K562 (cell line): ENCODE measurements at regions not wholly inside any gene's neighbourhood (a gene's known extent, or its start where the extent isn't known, plus 50 kb on each side); places are given as distances from the start of the nearest gene placed in this dataset.
"Not testable (repeated sequence)": the region's sequence is repeated elsewhere in the genome, so short reads cannot be mapped to it uniquely, and the experiment has no call there.

Source experiments
- ATAC-seq: fragments of 200-7000 bp; cut with Tn5 transposase; 3 replicates; pipeline ENCODE4 v1.9.1; 2020; ENCODE audit warnings: moderate library complexity
- BruUV-seq: library from RNA; stranded (reverse); fragments of 400-500 nt; replicated peaks from 2 replicates; lab custom pipeline; 2021; lab: Mats Ljungman, UMichigan
- CTCF ChIA-PET: fragments of 300-600 bp; formaldehyde crosslinking; extraction: SDS; loops from one replicate; lab custom pipeline; 2021; ENCODE audit warnings: low intra/inter-chr PET ratio; lab: Yijun Ruan, JAX
- POLR2A ChIA-PET: fragments of 300-600, 350-650 bp; sonication (Branson Sonifier 250); formaldehyde crosslinking; extraction: SDS; loops from one replicate; lab custom pipeline; 2021; ENCODE audit warnings: antibody characterized with exemption, inconsistent platforms; lab: Yijun Ruan, JAX
- DNase-seq, 4 experiments: peaks; one replicate each; pipeline versions ENCODE4 v3.0.0 to v3.0.0-alpha.2; 2011 to 2018; ENCODE audit warnings: low spot score in 3 of 4, mixed read lengths in 3 of 4; ENCODE audit errors: extremely low read depth in 1 of 4
- FAIRE-seq: peaks from 2 replicates; lab custom pipeline; 2011; peaks lifted over from hg19 to GRCh38; lab: Jason Lieb, UNC
- H2AFZ ChIP-seq: 2 replicates; pipeline ENCODE4 v1.6.0; 2011; ENCODE audit warnings: low read depth, low read length, control low read depth, inconsistent platforms
- H3K27ac ChIP-seq: fragments of 200-600 bp; 3 replicates; pipeline ENCODE4 v1.8.0; 2011; ENCODE audit warnings: low read depth, mild to moderate bottlenecking, control low read depth, inconsistent platforms, low read length, moderate library complexity, mixed read lengths; ENCODE audit errors: extremely low read depth
- H3K27me3 ChIP-seq, 2 experiments: fragments of 300-600 bp in 1 of 2; 2 replicates in 1 of 2; 3 replicates in 1 of 2; pipeline versions ENCODE4 v1.6.0 to v1.8.0; 2011; ENCODE audit warnings: inconsistent platforms in 2 of 2, low read length in 2 of 2, mild to moderate bottlenecking in 1 of 2, mixed read lengths in 1 of 2, moderate library complexity in 1 of 2; ENCODE audit not compliant: control insufficient read depth in 2 of 2, insufficient read depth in 2 of 2
- H3K36me3 ChIP-seq: fragments of 300-600 bp; 3 replicates; pipeline ENCODE4 v1.8.0; 2011; ENCODE audit warnings: mild to moderate bottlenecking, low read length, inconsistent platforms; ENCODE audit not compliant: control insufficient read depth, insufficient read depth
- H3K4me1 ChIP-seq, 2 experiments: fragments of 200-600 bp in 1 of 2; replicated peaks in 1 of 2; 2 replicates in 1 of 2; 3 replicates in 1 of 2; pipeline versions ENCODE4 v1.5.1 to v1.8.0; 2011; ENCODE audit warnings: inconsistent platforms in 2 of 2, low read length in 2 of 2, mild to moderate bottlenecking in 1 of 2, mixed read lengths in 1 of 2, moderate library complexity in 1 of 2; ENCODE audit not compliant: control insufficient read depth in 2 of 2, insufficient read depth in 2 of 2
- H3K4me2 ChIP-seq: 2 replicates; pipeline ENCODE4 v1.6.1; 2011; ENCODE audit warnings: low read length, control low read depth, inconsistent platforms, mixed read lengths; ENCODE audit not compliant: insufficient read depth
- H3K4me3 ChIP-seq: fragments of 200-600 bp; sonication (generic), shearing (Covaris generic); 2 replicates; pipeline ENCODE4 v1.5.1; 2016; ENCODE audit warnings: control low read depth, inconsistent platforms
- H3K79me2 ChIP-seq: fragments of 200-600 bp; 3 replicates; pipeline ENCODE4 v1.8.0; 2011; ENCODE audit warnings: low read length, inconsistent platforms; ENCODE audit not compliant: control insufficient read depth, insufficient read depth
- H3K9ac ChIP-seq, 2 experiments: 2 replicates each; pipeline versions ENCODE4 v1.6.0 to v1.6.1; 2011; ENCODE audit warnings: low read depth in 2 of 2, low read length in 2 of 2, control low read depth in 1 of 2, inconsistent platforms in 1 of 2, mild to moderate bottlenecking in 1 of 2, mixed read lengths in 1 of 2; ENCODE audit not compliant: insufficient read depth in 1 of 2
- H3K9me1 ChIP-seq: one replicate; pipeline ENCODE4 v1.6.0; 2011; ENCODE audit warnings: inconsistent platforms, mild to moderate bottlenecking, low read length, moderate library complexity; ENCODE audit not compliant: control insufficient read depth, insufficient read depth
- H3K9me3 ChIP-seq: replicated peaks from 2 replicates; pipeline ENCODE4 v1.5.1; 2011; ENCODE audit warnings: low read depth, low read length, inconsistent platforms; ENCODE audit not compliant: control insufficient read depth, insufficient read depth
- H4K20me1 ChIP-seq: replicated peaks from 2 replicates; pipeline ENCODE4 v1.6.1; 2011; ENCODE audit warnings: low read length, inconsistent platforms, mixed read lengths; ENCODE audit not compliant: control insufficient read depth, insufficient read depth
- DMBX1 ChIP-seq: fragments of 250-450 bp; sonication (Bioruptor Pico); IDR thresholded peaks from 2 replicates; pipeline ENCODE4 v1.8.0; 2022; ENCODE audit warnings: inconsistent platforms, mild to moderate bottlenecking, moderate library complexity, borderline replicate concordance
- GTF2F1 ChIP-seq: IDR thresholded peaks from 2 replicates; pipeline ENCODE4 v1.6.1; 2011; ENCODE audit warnings: low read depth, low read length, improper control_type of control experiment
- MCM3 ChIP-seq: fragments of 450-650 bp; IDR thresholded peaks from 2 replicates; pipeline ENCODE4 v1.6.1; 2016
- NFIC ChIP-seq: fragments of 450-650 bp; IDR thresholded peaks from 2 replicates; pipeline ENCODE4 v1.6.1; 2017; ENCODE audit warnings: mild to moderate bottlenecking, inconsistent platforms
- WGBS: fragments of 100-300 bp; shearing (Covaris generic); methylation state at CpG from one replicate; pipeline ENCODE4 v1.1.6; 2016; ENCODE audit warnings: low coverage, mixed read lengths; ENCODE audit not compliant: insufficient coverage; ENCODE audit errors: missing lambda C conversion rate; 5-methylcytosine and 5-hydroxymethylcytosine counted together
- in situ Hi-C: fragments of 300-500 bp; cut with MboI; formaldehyde crosslinking; loops from 4 replicates; pipeline ENCODE4 v1.15.0; 2018; ENCODE audit warnings: inconsistent platforms, mixed read lengths
- intact Hi-C: fragments of 100-400 bp; cut with micrococcal nuclease; formaldehyde crosslinking; loops from 2 replicates; pipeline ENCODE4 v1.14.2; 2022
- TF ChIP-seq, protein P1 (sequence below), 2 experiments: fragments of 450-650 bp; IDR thresholded peaks; 2 replicates each; pipeline ENCODE4 v1.6.1; 2018; ENCODE audit warnings: mild to moderate bottlenecking in 2 of 2, low read depth in 1 of 2; ENCODE audit not compliant: partially characterized antibody in 2 of 2

DNA sequence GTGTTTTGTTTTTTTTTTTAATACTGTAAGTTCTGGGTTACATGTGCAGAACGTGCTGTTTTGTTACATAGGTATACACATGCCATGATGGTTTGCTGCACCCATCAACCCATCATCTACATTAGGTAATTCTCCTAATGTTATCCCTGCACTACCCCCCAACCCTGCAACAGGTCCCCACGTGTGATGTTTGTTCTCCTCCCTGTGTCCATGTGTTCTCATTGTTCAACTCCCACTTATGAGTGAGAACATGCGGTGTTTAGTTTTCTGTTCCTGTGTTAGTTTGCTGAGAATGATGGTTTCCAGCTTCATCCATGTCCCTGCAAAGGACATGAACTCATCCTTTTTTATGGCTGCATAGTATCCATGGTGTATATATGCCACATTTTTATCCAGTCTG, 1005.4 kb downstream of the SOCS6 start:
- H3K4me1 ChIP-seq, POLR2A ChIA-PET, H3K27ac ChIP-seq, H3K27me3 ChIP-seq, FAIRE-seq, in situ Hi-C loops, H3K9ac ChIP-seq, H3K4me2 ChIP-seq, H3K9me3 ChIP-seq, H3K79me2 ChIP-seq, BruUV-seq, CTCF ChIA-PET, H3K4me3 ChIP-seq, H3K9me1 ChIP-seq, H4K20me1 ChIP-seq, DNase-seq, intact Hi-C loops, ATAC-seq, H2AFZ ChIP-seq, H3K36me3 ChIP-seq: not testable (repeated sequence)
- 0% methylated on average over 3 of the region's 3 CpGs for WGBS

DNA sequence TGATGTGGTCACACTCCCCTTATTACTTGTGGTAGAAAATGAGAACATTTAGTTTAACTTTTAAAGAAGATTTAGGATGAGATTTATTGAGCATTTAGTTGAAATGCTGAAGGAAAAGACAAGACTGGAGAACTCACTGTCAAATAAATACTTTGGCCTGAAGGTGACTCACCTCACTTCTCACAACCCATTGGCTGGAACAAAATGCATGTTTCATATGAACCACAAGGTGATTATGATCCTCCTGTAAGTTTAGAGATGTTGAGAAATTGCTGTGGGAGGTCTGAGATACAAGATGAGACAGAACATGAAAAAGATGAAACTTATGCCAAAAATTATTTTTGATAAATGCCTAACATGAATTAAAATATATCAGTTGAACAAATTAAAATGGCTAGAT, 1004.5 kb downstream of the SOCS6 start:
- no peak for FAIRE-seq
- CTCF ChIA-PET = no interaction called here
- Histone ChIP-seq H3K9me3 (no peaks in the 10 kb centered on the region), H2AFZ (no peak overlapping the region), H3K9me1 (no peaks in the 10 kb centered on the region), H3K79me2 (no peaks in the 10 kb centered on the region), H3K27ac (no peak overlapping the region), H3K27me3 (no peaks in the 10 kb centered on the region), H3K36me3 (no peaks in the 10 kb centered on the region), H4K20me1 (no peaks in the 10 kb centered on the region), H3K4me3 (no peak overlapping the region), H3K9ac (no peak overlapping the region), H3K4me2 (no peak overlapping the region), H3K4me1 (no peaks in the 10 kb centered on the region)
- TF ChIP-seq MCM3 = no peak
- no peak for TF ChIP-seq NFIC
- no peak for TF ChIP-seq GTF2F1
- no peak for TF ChIP-seq DMBX1
- TF ChIP-seq, protein P1, sequence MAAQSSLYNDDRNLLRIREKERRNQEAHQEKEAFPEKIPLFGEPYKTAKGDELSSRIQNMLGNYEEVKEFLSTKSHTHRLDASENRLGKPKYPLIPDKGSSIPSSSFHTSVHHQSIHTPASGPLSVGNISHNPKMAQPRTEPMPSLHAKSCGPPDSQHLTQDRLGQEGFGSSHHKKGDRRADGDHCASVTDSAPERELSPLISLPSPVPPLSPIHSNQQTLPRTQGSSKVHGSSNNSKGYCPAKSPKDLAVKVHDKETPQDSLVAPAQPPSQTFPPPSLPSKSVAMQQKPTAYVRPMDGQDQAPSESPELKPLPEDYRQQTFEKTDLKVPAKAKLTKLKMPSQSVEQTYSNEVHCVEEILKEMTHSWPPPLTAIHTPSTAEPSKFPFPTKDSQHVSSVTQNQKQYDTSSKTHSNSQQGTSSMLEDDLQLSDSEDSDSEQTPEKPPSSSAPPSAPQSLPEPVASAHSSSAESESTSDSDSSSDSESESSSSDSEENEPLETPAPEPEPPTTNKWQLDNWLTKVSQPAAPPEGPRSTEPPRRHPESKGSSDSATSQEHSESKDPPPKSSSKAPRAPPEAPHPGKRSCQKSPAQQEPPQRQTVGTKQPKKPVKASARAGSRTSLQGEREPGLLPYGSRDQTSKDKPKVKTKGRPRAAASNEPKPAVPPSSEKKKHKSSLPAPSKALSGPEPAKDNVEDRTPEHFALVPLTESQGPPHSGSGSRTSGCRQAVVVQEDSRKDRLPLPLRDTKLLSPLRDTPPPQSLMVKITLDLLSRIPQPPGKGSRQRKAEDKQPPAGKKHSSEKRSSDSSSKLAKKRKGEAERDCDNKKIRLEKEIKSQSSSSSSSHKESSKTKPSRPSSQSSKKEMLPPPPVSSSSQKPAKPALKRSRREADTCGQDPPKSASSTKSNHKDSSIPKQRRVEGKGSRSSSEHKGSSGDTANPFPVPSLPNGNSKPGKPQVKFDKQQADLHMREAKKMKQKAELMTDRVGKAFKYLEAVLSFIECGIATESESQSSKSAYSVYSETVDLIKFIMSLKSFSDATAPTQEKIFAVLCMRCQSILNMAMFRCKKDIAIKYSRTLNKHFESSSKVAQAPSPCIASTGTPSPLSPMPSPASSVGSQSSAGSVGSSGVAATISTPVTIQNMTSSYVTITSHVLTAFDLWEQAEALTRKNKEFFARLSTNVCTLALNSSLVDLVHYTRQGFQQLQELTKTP (IDR thresholded peaks at IDR 0.05; ENCODE audit: low read depth in 1 of 2, partially characterized antibody in 2 of 2) = no peak
- DNase-seq = no peak
- POLR2A ChIA-PET = no interaction called here
- intact Hi-C loops = no loop called here
- ATAC-seq = no peak
- no TSS peak for BruUV-seq
- in situ Hi-C loops = no loop called here
